GM19372 (cell line): ENCODE measurements at regions not wholly inside any gene's neighbourhood (a gene's known extent, or its start where the extent isn't known, plus 50 kb on each side); places are given as distances from the start of the nearest gene placed in this dataset.

ENCODE experiments used
- ATAC-seq: cut with Tn5 transposase; IDR thresholded peaks from one replicate; pipeline ENCODE4 v1.9.1; 2021; ENCODE audit warnings: mild to moderate bottlenecking, low read depth, moderate library complexity; ENCODE audit not compliant: unreplicated experiment

DNA sequence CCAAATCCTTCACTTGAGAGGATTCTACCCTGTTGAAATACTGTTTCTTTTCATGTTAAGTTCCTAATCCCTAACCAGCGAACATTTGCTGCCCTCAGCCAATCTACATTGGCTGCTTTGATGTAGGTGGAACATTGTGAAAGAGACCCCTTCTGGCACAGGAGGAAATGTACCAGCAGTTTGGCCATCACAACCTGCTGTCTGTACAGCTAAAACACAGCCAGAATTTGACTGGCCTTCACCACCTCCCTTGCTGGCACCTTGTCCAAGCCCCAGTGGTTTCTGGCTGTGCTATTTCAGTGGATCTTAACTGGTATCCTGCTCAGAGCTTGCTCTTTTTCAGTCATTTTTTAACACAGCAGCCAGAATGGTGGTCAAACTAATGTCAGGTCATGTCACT, 202.1 kb upstream of the EPHA7 start:
- no peak for ATAC-seq

DNA sequence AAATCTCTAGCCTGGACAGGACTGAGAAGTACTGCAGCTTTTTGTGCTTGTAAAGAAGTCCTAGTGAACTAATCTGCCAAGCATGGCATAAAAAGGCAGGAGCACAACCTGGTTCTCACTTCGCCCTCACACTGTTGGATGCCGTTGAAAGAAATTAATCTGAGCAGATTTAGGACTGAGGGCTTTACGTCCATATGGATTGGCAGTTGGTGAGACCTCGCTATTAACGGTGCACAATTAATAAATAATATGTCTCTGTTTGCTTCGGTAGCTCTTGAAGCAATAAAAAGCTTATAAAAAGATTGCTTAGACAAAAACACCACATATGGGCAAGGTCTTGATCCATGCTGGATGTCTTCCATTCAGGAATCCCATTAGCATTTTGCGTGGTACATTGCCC, 185.6 kb upstream of the EPHA7 start:
- ATAC-seq = no peak

- ATAC-seq = no peak
These were observed 173.1 kb upstream of the EPHA7 start for GRCh38 chr6:93592417-93592816.

DNA sequence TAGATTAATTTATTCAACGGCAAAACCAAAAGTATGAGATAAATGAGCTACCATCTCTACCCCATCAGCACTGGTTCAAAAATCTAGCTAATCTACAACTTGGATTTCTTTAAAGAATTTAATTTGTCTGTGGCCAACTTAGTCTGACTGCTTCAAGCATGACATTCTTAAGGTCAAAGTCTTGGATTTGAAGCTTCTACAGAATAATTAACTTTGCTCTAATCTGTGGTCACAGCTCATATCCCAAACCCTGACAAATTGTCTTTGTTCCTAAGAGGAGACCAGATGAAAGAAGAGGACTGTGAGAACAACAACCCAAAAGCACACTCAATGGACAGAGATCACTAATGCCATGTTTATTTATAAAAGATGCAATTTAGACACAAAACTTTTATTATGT, 166.9 kb upstream of the EPHA7 start:
- no peak for ATAC-seq

DNA sequence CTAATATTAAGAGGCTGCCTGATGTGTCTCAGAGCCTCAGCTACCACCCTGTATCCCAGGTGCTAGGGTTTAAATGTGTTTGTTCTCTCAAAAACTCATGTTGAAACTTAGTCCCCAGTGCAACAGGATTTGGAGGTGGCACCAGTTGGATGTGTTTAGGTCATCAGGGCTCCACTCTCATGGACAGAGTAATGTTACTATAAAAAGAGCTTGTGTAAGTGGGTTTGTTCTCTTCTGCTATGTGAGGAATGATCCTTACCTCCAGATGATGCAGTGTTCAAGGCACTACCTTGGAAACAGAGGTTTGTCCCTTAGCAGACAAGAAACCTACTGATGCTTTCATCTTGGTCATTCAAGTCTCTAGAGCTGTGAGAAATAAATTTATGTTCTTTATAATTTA, 164.9 kb upstream of the EPHA7 start:
- no peak for ATAC-seq

GRCh38 chr6:93581371-93581770, 162.0 kb upstream of the EPHA7 start:
- ATAC-seq = no peak

DNA sequence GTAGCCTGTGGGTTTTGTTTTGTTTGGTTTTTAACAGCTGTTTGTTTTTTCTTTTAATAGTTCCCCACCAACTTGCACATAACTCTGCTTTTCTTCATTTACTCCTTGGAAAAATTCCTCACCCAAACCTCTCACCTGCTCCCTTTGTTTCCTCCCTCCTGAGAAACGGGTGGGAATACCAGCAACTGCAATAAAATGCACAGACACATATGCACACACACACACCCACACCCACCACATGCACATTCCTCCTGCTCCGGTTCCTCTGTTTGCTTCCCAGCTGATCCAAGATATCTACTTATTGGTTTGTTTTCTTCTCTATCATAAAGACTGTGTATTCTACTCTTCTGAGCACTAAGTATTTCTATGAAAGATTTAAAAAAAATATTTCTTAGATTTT, 161.1 kb upstream of the EPHA7 start:
- no peak for ATAC-seq

DNA sequence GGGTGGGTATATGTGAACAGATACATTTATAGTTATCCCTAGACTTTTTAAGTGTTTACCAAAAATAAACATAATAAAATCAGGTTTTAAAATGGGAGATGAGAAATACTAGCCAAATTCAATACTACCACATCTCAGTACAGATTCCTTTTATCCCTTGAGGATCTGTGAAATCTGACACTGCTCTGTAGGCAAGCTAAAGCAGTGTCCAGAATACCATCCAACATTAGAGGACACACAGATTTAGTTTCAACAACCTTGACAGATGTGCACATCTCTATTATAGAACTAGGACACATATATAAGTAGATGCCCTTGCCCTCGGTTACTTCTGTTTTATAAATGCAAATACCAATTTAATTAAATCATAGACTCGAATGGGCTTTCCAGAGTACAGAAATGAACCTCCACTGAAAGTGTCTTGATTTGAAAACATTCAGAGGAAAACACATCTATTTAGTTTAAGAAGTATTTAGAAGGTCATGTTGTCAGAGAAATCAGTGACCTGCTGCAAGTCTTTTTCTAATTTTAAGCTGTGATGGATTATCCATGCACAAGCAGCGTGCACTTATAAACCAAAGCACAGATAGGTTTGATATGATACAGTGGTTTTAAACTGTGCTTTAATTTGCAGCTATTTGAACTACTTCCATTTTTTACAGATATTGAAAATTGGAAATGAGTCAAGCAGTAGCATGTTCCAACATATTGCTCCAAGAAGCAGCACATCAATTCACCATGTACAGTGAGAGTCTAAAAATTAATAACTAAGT, 156.3 kb upstream of the EPHA7 start:
- ATAC-seq = no peak

- no peak for ATAC-seq
These were observed 154.9 kb upstream of the EPHA7 start for GRCh38 chr6:93574299-93574698.

DNA sequence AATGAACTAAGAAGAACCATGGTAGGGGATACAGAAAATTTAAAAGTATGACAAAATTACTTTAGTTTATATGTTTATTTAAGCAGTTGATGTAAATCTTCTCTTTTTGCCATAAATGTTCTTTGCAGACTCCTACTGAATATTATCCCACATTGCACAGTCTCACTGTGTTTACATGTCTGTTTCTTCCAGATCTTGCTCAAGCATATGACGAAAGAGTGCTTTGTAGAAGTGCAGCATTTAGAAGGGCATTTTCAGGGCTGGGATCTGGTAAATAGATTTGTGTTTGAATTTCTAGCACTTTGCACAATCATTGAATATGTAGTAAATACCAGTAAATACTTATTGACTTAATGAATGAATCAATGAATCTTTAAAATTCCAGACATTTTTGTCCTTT, 152.0 kb upstream of the EPHA7 start:
- no peak for ATAC-seq

- ATAC-seq = no peak
These were observed 148.8 kb upstream of the EPHA7 start for GRCh38 chr6:93568169-93568568.

DNA sequence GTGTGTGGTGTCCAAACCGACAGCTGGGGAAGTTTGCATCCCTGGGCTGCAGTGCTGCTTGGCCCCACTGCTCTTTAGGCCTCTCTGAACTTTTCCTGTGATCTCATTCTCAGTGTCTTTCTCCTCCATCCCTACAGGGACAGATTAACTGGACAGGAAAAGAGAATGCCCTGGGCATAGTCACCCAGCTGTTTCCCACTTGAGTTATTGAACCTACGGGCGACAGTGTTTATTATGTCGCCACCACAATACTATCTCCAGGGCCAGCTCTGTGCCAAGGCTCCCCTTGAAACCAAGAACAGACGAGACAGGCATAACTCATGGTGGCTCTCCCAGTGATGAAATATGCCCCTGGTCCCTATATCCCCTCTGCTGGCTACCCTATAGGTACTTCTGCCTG, 147.8 kb upstream of the EPHA7 start:
- ATAC-seq = no peak

DNA sequence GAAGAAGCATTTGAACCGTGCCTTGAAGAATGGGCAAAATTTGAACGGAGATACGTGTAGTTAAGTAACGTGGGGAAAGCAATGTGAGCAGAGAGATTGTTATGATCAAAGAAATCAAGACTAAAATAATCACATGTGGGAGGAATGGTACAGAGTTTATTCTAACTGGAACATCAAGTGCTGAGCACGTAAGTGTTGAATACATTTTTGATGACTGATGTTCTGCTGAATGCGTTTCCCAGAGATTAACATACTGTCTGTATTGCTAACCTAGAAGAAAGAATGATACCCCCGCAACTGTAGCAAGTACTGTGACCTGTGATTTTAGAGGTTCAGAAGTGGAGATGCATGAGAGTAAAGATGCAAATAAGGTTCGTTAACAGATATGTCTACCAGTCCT, 146.9 kb upstream of the EPHA7 start:
- no peak for ATAC-seq

GRCh38 chr6:93562582-93562981, 143.2 kb upstream of the EPHA7 start:
- no peak for ATAC-seq

DNA sequence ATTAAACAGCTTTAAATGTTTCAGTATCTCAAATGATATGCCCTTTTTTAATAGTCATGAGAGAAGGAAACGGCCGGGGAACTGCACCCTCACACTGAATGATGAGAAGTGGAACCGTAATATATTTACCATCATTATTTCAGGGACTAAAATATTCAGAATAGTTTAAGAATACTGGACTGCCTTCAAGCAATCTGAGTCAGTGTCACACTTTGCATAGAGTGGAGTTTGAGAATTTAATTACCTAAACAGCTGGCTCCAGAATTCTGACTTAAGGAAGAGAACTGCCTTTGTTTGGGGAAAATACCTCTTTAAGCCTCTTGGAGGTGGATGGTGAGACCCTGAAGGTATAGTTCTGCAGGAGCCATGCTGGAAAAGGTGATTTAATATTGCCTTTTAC, 135.9 kb upstream of the EPHA7 start:
- no peak for ATAC-seq

DNA sequence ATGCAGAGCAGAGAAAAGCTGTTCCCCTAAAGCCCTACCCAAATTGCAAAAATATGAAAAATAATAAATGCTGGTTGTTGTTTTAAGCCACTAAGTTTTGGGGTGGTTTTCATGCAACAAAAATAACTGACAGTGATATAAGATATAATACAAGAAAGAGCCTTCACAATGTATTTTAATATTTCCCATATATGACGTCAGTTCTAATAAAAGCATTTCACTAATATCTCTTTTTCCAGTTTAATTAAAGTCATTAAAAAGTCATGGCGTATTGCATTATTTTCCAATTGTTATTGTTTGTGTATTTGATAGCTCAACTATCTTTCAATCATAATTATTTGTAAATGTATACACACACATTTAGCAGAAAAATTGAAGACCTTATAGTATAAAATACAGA, 134.7 kb upstream of the EPHA7 start:
- ATAC-seq = no peak

GRCh38 chr6:93550551-93551276, 131.4 kb upstream of the EPHA7 start:
- ATAC-seq = no peak

DNA sequence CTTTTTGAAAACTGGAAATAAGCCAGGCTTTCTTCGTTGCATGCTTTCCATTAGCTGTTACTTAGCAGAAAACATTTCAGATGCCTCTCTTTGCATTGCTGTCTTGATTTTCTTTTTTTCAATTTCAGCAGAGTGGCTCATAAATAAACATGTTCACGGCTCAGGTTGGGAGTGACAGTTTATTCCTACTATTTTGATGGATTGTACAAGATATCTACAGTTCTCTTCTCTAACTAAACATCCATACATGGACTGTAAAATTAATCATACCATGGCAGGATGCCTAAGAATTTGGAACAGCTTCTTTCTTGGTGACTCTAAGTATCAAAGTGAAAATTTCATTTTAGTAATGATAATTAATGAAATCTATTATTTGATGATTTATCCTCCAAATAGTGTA, 130.5 kb upstream of the EPHA7 start:
- no peak for ATAC-seq

GRCh38 chr6:93524671-93525451, 105.5 kb upstream of the EPHA7 start:
- ATAC-seq = no peak

DNA sequence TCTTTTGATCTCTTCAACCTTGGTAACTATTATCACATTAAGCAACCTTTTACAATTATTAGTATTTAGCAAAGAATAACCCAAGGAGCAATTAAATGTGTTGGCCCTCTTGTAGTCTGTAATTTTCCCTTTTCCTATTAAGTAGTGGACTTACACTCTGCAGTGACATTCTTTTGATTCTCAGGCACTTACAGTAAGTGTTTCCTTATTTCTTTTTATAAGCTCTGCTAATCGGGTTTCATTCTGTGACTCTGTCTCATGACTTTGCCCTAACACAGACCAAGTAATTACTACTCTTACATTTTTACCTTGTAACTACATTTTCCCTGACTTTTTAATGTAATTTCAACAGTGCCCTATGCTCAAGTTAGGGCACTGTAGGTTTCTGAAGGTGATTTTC, 104.0 kb upstream of the EPHA7 start:
- no peak for ATAC-seq

DNA sequence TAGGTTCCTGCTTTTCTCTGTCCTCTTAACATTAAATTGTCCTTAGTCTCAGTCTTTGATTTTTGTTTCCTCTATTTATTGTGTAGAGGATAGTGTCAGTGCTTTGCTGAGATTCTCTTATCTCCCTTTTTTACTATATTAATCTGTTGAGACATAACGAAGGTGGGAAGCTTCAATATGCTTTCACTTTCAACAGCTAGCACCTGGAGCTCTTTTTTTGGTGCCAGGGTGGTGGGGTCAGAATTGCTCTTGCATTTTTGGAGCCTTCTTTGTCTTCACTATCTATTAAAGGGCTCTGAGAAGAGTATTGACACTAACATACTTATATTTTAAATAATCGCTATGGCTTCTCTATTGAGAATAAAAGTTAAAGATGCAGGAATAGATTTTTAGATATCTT, 97.1 kb upstream of the EPHA7 start:
- ATAC-seq = no peak
